Astrocyte of the cerebellum (primary cell): ENCODE measurements at regions not wholly inside any gene's neighbourhood (a gene's known extent, or its start where the extent isn't known, plus 50 kb on each side); places are given as distances from the start of the nearest gene placed in this dataset.

Experiments used
- DNase-seq: peaks from one replicate; pipeline ENCODE4 v3.0.0-alpha.2; 2011; ENCODE audit warnings: low read depth
- H3K4me3 ChIP-seq: 2 replicates; pipeline ENCODE4 v1.5.1; 2011; ENCODE audit warnings: mild to moderate bottlenecking, low read depth, low read length, moderate library complexity
- CTCF ChIP-seq: IDR thresholded peaks from 2 replicates; pipeline ENCODE4 v1.5.1; 2012; ENCODE audit warnings: low read length, low read depth, moderate library complexity, mild to moderate bottlenecking; ENCODE audit errors: missing control alignments
- in situ Hi-C: cut with HindIII; loops from 2 replicates; pipeline ENCODE4 v1.10.0; 2017; ENCODE audit warnings: low sequenced_read_pairs

GRCh38 chr2:19839438-19839837 is 62.3 kb downstream of the TTC32 start:
- in situ Hi-C loops: no loop called here
- TF ChIP-seq CTCF: no peak
- no peak overlapping the region for H3K4me3 ChIP-seq
- DNase-seq: no peak

- DNase-seq: no peak
- no peak overlapping the region for H3K4me3 ChIP-seq
- TF ChIP-seq CTCF: no peak
- in situ Hi-C loops: no loop called here
Measured at GRCh38 chr2:19838616-19839015, 63.2 kb downstream of the TTC32 start.

GRCh38 chr2:19837235-19837766 is 64.5 kb downstream of the TTC32 start:
- H3K4me3 ChIP-seq: no peak overlapping the region
- in situ Hi-C loops: no loop called here
- no peak for TF ChIP-seq CTCF
- DNase-seq: no peak

- peak; percentile 54 for DNase-seq
- H3K4me3 ChIP-seq: no peak overlapping the region
- TF ChIP-seq CTCF: no peak
- in situ Hi-C loops: no loop called here
Measured at GRCh38 chr2:19835781-19836281, 66.0 kb downstream of the TTC32 start.

GRCh38 chr2:19833978-19834377 is 67.8 kb downstream of the TTC32 start:
- H3K4me3 ChIP-seq: no peak overlapping the region
- DNase-seq: no peak
- no peak for TF ChIP-seq CTCF
- in situ Hi-C loops: no loop called here

- DNase-seq: no peak
- in situ Hi-C loops: no loop called here
Measured at GRCh38 chr2:19829672-19830071, 72.1 kb downstream of the TTC32 start.

More at GRCh38 chr2:19829672-19830071, 72.1 kb downstream of the TTC32 start:
- no peak overlapping the region for H3K4me3 ChIP-seq
- TF ChIP-seq CTCF: no peak
